HG03571 (cell line): ENCODE measurements at regions not wholly inside any gene's neighbourhood (a gene's known extent, or its start where the extent isn't known, plus 50 kb on each side); places are given as distances from the start of the nearest gene placed in this dataset.
"Not testable (repeated sequence)": the region's sequence is repeated elsewhere in the genome, so short reads cannot be mapped to it uniquely, and the experiment has no call there.

ENCODE experiments used
- ATAC-seq: cut with Tn5 transposase; IDR thresholded peaks from one replicate; pipeline ENCODE4 v1.9.1; 2021; ENCODE audit not compliant: unreplicated experiment

GRCh38 chr2:156006721-156007618 is 325.6 kb downstream of the NR4A2 start:
- no peak for ATAC-seq

- no peak for ATAC-seq
Measured at GRCh38 chr2:156005999-156006712, 326.4 kb downstream of the NR4A2 start.

DNA sequence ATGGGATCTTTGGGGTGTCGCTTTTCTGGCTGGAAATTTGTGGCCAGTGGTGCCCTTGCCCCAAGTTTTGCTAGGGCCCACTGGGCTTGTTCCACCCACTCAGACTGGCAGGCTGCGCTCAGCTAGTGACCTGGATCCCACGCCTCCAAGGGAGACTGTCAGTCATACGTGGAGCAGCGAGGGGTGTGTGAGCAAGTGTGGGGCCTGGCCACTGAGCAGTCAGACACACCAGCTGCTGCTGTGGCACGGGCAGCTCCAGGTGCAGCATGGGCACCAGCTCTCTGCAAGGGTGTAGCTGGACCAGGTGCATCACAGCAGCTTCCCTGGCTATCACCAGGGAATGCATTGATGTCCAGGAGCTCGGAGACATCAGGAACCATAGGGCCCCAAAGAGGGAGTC is 327.0 kb downstream of the NR4A2 start:
- ATAC-seq: no peak

DNA sequence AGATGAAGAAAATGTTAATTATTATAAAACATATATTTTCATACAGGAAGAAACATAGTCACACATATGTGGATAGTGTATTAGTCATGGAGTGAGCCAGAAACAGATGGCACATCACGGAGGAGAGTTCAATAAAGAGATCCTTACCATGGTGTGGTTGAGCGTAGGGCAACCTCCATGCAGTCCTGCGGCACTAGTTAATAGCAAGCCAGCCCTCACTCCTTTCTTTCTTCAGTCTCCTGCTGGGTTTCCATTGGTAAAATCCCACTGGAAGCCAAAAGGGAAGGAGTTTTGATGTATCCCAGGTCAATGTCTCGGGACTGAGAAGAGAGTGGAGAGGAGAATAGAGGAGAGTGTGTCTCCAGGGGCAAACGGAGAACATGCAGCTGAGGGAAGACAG is 328.1 kb downstream of the NR4A2 start:
- no peak for ATAC-seq

DNA sequence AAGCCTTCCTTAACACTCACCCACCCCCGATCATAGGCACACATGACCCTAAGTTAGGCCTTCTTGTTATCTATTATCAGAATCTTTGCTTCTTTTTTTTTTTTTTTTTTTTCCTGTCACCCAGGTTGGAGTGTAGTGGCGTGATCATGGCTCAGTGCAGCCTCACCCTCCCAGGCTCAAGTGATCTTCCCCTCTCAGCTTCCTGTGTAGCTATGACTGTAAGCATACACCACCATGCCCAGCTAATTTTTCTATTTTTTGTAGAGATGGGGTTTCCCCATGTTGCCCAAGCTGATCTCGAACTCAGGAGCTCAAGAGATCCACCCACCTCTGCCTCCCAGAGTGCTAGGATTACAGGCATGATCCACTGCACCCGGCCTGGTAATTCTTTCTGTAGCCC is 328.7 kb downstream of the NR4A2 start:
- no peak for ATAC-seq

DNA sequence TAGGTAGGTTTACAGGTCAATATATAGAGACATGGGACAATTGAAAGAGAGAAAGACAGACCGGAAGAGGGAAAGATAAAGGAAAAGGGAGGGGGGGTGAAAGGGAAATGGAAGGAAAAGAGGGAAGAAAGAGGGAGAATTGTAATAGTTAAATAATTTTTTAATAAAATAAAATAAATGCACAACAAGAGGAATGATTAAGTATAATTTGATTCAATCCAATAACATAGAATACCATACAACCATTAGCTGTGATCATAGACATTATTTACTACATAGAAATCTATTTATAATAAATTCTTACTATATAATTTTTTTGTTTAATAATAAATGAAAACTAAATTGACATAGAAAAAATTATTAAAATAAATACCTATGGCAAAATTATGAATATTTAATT is 330.7 kb downstream of the NR4A2 start:
- ATAC-seq: no peak

GRCh38 chr2:155997538-155997937 is 335.0 kb downstream of the NR4A2 start:
- ATAC-seq: no peak

DNA sequence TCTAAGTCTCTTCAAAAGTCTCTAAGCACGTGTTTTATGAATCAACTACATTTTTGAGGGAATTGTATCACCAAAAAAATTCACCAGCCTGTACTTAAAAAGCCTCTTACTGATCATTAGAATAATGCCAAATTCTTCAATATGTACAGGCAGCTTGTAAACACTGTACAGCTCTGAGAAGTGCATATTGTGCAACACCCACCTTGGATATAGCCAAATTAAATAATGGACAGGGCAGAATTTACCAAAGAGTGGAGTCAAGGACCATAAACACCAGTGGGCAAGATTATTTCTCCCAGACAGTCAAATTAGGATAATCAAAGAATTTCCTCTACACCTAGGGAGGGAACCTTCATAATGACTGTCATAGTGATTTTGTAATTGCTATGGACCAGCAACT is 338.2 kb downstream of the NR4A2 start:
- no peak for ATAC-seq

DNA sequence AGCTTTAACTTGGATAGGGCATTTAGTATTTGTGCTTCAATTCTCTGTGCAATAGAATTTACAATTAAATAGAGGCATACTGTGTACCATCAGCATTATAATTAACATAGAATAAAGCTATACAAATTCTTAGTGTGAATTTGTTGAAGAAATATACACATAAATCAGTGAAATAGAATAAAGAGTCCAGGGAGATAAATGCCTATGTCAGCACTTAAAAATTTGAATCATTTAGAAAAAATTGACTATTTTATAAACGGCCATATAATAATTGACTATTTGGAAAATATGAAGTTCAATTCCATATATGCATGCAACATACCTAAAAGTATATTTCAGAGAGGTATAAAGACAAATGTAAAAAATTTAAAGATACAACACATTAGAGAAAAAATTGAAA is 348.7 kb downstream of the NR4A2 start:
- no peak for ATAC-seq

DNA sequence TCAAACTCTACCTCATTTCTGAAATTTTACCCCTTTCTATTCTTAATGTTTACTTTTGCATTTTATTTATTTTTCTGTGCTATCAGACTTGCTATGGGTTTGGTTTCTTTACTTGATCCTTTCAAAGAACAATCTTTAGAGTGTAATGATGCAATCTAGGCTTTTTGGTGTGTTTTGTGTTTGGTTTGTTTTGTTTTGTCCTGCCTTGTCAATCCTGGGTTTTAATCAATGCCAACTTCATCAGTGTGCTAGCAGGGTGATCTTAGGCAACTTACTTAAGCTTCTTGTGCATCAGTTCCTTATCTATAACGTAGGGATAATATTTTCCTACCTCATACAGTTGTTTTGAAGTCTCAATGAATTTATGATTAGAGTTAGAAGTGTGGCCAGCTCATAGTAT is 350.4 kb downstream of the NR4A2 start:
- ATAC-seq: no peak

- no peak for ATAC-seq
Measured at GRCh38 chr2:155980941-155981560, 351.5 kb downstream of the NR4A2 start.

- ATAC-seq: no peak
Measured at GRCh38 chr2:155975734-155976133, 356.8 kb downstream of the NR4A2 start.

DNA sequence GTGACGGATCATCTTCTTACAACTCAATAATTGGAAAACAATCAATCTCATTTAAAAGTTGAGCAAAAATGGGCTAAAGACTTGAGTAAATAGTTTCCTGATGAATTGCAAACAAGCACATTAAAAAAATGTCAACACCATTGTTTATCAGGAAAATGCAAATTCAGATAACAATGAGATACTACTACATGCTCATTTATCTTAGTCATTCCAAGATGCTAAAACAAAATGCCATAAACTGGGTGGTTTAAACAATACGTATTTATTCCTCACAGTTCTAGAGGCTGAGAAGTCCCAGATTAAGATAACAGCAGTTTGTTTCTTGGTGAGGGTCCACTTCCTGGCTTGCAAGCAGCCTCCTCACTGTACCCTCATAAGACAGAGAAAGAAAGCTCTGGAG is 359.6 kb downstream of the NR4A2 start:
- ATAC-seq: no peak

DNA sequence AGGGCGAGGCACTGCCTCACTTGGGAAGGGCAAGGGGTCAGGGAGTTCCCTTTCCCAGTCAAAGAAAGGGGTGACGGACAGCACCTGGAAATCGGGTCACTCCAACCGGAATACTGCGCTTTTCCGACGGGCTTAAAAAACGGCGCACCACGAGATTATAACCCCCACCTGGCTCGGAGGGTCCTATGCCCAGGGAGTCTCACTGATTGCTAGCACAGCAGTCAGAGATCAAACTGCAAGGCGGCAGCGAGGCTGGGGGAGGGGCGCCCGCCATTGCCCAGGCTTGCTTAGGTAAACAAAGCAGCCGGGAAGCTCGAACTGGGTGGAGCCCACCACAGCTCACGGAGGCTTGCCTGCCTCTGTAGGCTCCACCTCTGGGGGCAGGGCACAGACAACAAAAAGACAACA is 366.5 kb downstream of the NR4A2 start:
- ATAC-seq: not testable (repeated sequence)

DNA sequence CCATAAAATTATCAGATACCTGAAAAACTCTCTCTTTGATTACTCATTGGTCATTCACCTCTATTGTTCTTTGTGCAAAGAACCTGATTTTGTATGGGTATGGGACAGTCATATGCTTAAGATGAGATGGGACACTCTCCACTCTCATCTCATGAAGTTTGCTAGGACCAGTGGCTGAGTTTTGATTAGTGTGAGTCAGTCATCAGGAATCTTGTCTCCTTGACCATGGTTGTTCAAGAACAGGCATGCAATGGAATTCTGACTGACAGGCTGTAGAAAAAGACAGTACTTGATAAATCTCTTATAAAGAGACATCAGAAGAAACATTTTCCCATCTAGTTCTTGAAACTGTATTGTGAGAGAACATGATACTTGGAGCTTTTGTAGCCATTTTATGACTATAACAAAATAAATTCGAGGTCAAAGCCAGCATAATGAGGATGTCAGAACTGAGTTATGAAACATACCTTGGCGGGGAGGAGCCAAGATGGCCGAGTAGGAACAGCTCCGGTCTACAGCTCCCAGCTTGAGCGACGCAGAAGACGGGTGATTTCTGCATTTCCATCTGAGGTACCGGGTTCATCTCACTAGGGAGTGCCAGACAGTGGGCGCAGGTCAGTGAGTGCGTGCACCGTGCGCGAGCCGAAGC is 367.0 kb downstream of the NR4A2 start:
- no peak for ATAC-seq

GRCh38 chr2:155961641-155962040 is 370.9 kb downstream of the NR4A2 start:
- ATAC-seq: no peak

DNA sequence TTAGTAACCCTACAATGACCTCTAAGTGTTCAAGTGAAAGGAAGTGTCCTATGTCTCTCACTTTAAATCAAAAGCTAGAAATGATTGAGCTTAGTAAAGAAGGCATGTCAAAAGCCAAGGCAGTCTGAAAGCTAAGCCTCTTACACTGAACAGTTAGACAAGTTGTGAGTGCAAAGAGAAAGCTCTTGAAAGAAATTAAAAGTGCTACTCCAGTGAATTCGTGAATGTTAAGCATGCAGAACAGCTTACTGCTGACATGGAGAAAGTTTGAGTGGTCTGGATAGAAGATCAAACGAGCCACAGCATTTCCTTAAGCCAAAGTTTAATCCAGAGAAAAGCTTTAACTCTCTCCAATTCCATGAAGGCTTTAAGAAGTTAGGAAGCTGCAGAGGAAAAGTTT is 373.7 kb downstream of the NR4A2 start:
- ATAC-seq: no peak

- no peak for ATAC-seq
Measured at GRCh38 chr2:155947069-155947468, 385.5 kb downstream of the NR4A2 start.

- no peak for ATAC-seq
Measured at GRCh38 chr2:155944218-155944617, 388.3 kb downstream of the NR4A2 start.

GRCh38 chr2:155930312-155930711 is 402.2 kb downstream of the NR4A2 start:
- ATAC-seq: no peak

GRCh38 chr2:155917380-155917779 is 415.1 kb downstream of the NR4A2 start:
- ATAC-seq: no peak
